ENCODE measurements at regions not wholly inside any gene's neighbourhood (a gene's known extent, or its start where the extent isn't known, plus 50 kb on each side); places are given as distances from the start of the nearest gene placed in this dataset.
"Not testable (repeated sequence)": the region's sequence is repeated elsewhere in the genome, so short reads cannot be mapped to it uniquely, and the experiment has no call there.

DNA sequence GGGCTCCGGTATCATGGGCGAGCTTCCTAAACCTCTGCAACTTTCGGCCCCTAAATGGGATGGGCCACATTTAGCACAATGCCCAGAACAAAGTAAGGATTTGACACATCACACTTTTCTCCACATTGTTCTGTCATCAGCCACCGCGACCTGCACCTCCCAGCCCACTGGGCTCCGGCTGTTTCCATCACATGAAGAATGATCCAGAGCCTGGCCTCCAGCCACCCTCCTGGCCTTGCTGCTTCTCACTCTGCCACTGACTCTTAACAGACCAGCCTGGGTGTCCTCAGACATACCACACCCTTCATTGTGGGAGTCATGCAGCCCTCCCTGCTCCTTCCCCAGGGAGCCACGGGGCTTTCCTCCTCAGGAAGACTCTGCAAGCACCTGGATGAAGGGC lies 113.7 kb downstream of the IGLL1 start:
- no peak for DNase-seq (ENCODE audit: low read depth in 4 of 4, low spot score in 2 of 4)

DNA sequence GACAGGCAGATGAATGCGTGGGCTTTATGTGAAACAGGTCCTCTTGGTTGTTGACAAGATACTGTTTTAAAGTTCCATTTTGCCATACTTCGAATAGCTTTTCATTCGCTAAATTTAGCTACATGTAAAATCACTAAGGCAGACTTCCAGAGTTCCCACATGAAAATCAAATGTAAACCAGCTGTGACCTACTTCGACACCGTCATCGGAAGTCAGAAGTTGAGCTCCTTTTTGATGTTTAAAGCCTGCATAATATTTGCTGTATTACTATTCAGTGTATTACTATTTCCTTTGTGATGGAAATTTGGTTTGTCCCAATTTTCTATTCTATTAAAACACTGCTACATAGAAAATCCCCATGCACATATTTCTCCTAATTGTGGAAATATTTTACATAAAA lies 115.3 kb downstream of the IGLL1 start:
- not testable (repeated sequence) for DNase-seq (ENCODE audit: low read depth in 4 of 4, low spot score in 2 of 4)

DNA sequence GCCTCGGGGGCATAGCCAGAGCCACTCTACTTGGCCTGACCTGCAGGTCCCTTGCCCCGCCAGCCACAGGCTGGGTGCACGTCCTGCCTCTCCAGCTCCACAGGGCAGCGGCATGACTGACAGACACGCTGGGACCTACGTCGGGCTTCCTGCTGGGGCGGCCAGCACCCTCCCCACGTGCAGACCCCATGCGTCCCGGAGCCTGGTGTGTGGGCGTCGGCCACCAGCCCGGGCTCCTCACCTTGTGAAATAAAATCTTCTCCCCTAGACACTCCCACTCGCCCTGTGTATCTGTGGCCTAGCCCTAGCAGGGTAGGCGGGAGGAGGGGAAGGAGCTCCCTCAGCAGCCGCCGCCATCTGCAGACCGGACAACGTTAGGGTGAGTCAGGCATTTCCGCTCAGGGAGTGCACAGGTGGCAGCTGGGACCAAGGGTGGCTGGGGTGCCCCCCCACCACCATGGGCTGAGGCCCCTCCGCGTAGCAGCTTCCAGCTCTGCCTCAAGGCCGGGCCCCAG lies 119.5 kb downstream of the IGLL1 start:
- DNase-seq (ENCODE audit: low read depth in 4 of 4, low spot score in 2 of 4) = not testable (repeated sequence)

DNA sequence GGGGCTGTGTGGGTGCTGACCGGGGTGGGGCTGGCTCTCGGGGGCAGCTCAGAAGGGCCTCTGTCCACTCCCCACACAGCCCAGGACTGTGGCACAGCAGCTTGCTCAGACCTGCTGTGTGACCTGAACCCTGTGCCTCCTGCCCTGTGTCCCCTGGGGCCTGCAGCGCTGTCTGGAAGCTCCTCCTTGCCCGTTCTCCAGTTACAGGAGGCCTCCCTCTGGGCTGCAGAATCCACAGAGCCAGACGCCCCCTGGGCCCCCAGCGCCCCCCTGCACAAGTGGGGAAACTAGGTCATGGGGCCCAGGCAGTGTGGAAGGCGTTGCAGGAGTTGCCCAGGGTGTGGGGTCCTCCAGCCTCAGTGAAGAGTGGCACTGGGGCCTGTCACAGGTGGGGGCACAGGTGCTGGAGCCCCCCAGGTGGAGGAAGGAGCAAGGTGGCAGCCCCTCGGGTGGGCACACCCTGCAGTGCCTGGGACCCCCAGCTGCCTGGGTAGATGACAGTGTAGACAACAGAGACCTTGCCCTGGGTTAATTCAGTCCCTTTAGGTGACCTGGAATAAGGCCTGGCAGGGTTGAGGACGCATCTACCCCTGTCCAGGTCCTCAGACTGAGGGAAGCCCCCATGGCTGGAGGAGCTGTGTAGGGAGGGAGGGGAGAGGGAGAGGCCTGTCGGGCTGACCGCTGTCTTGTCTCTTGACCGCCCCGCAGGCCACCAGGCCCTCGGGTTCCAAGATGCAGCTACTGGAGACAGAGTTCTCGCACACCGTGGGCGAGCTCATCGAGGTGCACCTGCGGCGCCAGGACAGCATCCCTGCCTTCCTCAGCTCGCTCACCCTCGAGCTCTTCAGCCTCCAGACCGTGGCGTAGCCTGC lies 120.2 kb downstream of the IGLL1 start:
- not testable (repeated sequence) for DNase-seq (ENCODE audit: low read depth in 4 of 4, low spot score in 2 of 4)

DNA sequence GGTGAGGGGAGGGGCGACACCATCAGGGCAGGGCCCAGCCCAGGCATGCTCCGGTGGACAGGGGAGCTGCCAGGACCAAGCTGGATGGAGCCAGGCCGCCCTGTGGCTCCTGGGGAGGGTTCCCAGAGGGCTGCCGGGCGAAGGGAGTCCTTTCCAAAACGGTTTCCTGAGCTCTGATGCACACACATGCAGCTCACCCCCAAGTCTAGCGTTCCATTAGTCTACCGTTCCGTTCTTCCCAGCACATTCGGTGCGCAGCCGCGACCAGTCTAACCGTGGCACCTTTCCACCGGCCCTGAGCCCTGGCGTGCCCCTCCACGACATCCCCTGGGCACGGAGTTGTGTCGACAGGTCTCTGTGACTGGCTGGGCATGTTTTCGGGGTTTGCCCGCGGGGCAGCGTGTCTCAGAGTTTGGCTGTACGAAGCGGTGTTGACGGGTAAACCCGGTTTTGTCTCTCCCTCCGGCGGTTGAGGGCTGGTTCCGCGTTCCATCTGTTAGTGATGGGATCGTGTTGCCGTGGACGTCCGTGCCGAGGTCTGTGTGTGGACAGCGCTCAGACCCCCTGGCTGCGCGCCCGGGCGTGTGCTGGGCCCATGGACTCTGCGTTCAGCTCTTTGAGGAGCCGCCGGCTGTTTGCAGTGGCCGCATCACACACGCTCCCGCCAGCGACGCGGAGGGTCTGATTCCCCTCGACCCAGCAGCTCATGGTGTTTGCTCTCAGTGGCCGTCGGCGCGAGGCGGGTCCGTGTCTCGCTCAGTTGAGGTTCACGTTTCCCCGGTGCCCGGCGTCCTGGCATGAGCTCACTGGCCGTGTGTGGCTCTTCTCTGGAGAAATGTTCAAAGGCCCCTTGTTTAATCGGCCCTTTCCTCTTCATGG lies 121.2 kb downstream of the IGLL1 start:
- no peak for DNase-seq (ENCODE audit: low read depth in 4 of 4, low spot score in 2 of 4)

DNA sequence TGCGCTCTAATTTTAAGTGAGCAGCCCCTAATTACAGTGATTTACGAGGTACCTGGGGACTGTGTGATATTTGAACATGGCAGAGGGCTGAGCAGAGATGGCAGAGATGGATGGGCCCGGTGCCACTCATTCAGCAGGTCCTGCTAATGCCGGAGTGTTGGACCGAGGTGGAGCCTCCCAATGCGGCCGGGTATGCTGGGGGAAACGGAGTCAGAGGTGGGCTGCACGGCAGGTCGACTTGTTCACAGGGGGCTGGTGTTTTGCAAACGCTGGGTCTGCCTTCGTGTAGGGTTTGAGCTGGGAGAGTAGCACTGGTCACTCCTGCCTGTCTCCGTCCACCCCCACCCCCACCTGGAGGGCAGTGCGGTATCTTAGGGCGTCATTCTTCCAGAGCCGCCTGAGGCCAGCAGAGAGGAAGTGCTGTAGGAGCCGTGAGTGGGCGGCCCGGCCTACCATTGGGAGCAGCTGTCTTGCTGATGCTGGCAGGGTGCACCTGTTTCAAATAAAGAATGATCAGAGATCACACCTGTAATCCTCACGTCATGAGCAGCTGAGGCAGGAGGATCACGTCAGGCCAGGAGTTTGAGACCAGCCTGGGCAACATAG lies 122.6 kb downstream of the IGLL1 start:
- DNase-seq (ENCODE audit: low read depth in 4 of 4, low spot score in 2 of 4) = no peak

DNA sequence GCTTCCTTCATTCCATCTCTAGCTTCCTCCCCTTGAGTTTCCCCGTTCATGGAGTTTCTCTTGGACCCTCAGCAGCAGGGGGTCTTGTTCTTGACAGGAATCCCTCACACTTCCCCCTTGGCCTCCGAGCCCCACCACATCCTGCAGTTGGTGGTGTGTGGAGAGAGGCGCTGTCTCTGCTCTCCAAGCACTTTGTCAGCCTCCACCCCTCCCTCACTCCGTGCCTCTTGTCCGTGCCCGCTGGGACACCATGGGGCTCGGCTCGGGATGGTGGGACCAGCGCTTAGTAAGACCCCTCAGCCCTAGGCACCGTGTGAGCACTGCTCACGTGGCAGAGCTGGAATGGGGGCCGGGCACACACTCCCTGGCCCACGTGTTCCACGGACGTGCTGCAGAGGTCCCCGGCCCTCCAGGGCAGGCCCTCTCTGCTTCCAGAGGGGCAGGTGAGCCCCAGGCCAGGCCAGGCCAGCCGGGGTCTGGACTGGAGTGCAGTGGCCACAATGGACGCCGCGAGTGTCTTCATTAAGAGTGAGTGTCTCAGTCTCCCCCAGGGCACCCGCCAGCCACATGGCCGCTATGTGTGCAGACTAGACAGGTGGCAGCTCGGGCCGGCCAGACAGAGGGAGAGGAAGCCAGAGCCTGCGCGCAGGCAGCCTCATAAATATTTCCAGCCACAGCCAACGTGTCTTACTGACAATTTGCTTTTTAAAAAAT lies 123.3 kb downstream of the IGLL1 start:
- not testable (repeated sequence) for DNase-seq (ENCODE audit: low read depth in 4 of 4, low spot score in 2 of 4)

DNA sequence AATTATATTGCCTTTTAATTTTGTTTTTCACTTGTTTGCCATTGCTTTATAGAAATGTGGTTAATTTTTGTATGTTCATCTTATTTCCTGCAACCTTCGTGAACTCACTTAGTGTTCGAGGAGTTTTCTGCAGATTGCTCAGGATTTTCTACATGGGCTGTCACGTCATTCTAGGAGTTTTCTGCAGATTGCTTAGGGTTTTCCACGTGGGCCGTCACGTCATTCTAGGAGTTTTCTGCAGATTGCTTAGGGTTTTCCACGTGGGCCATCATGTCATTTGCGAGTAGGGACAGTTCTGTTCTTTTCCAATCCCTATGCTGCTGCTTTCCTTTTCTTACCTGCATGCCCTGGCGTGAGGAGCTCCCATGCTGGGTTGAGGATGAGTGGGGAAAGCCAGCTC lies 125.7 kb downstream of the IGLL1 start:
- not testable (repeated sequence) for DNase-seq (ENCODE audit: low read depth in 4 of 4, low spot score in 2 of 4)

DNA sequence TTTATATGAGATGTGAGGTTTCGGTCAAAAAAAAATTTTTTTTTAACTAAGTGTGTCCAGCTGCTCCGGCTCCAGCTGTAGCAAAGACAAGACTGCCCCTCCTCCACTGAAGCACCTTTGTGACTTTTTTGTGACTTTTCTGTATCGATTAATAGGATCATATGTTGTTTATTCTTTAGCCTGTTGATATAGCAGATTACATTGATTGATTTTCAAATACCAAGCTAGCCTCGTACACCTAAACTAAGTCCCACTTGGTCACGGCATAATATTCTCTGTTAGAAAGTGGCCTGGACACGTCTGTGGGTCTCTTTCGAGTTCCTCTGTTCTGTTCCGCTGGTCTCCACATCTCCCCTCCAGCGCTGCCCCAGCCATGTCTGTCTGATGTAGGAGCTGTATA lies 126.8 kb downstream of the IGLL1 start:
- DNase-seq (ENCODE audit: low read depth in 4 of 4, low spot score in 2 of 4) = no peak

DNA sequence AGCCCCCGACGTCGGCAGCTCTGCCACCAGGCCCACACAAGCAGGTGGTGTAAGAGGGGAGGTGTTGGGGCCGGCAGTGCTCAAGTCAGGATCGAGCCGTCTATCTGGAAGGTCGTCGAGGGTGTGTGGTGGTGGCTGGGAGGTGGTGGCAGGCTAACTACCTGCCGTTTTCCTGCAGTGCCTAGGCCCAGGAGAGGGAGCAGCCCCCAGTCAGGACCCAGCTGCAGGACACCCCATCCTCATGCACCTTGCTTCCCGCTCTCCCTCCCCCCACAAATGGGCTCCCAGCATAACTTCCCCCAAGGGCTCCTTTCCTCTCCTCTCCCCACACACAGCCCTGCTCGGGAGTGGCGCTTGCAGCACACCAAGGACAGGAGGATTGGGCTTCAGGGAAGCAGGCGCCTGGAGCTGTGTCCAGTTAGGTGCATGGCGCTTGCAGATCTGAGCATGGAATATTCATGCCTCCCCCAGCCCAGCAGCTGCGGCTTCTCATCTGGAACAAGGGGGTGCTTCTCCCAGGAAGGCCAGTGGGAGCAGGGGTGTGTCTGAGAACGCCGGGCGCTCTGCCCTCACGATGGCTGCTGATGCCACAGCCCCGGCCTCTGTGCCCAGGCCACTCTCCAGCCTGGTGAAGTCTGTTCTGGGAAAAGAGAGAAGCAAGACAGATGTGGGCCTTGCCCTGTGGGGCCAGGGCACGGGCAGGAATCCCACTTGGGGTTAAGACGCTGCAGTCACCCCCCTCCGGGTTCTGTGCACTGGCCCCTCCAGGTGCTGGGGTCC lies 127.7 kb downstream of the IGLL1 start:
- no peak for DNase-seq (ENCODE audit: low read depth in 4 of 4, low spot score in 2 of 4)

DNA sequence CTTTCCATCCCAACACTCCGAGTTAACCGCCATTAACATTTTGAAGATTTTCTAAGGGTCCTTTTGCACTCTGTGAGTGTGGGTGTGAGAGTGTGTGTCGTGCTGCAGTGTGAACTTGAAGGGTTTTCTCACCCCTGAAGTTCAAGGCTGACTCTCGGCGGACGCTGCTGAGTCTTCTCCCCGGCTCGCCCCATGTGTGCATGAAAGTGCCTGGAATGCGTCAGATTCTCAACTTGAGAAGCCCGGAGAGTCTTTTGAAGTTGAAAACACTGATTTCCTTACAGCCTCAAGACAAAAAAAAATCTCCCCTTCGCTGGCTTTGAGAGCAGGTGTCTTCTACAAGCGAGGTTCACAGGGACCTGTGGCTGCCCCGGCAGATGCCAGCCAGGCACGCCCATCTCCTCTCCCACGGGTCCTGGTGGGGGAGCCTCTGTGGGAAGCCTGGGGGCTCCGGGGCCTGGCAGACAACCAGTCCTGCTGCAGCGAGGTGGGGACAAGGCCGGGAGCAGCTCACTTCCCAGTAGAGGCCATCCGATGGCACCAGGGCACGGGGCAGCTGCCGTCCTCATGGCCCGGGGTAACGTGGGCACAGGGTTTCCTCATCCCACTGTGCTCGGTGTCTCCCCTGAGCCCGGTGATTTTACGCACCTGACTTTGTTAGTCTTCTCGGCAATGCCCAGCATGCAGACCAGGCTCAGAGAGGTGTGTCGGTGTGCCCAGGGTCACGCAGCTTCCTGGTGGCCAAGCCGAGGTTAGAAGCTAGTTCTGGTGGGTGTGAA lies 128.4 kb downstream of the IGLL1 start:
- DNase-seq (ENCODE audit: low read depth in 4 of 4, low spot score in 2 of 4) = not testable (repeated sequence)

DNA sequence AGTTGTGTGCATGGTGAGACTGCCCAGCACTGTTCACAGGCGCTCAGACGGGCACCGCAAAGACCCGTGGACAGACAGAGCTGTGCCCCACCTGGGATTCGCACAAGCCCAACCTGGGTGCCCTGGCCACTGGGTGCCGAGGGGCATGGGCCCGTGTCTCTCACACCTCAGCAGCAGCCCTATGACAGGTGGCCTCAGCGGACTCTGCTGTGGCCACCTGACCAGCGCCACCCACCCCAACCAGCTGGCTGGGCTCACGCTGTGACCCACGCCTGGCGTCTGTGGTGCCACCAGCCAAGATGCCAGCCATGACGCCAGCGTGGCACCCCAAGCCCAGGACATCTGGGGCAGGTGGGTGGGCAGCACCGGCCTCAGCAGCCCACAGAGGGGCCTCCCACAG lies 129.3 kb downstream of the IGLL1 start:
- DNase-seq (ENCODE audit: low read depth in 4 of 4, low spot score in 2 of 4) = not testable (repeated sequence)

DNA sequence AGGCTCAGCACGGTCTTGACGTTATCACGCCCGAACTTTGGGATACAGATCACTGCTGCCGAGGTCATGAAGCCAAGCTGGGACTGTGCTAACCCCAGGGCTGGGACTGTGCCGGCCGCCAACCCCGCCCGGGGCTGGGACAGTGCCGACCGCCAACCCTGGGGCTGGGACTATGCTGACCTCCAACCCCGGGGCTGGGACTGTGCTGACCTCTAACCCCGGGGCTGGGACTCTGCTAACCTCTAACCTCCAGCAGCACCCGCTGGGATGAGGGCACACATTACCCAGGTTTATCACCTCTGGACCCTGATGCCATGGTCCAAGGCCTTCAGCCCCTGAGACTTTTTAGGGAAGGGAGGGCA lies 129.7 kb downstream of the IGLL1 start:
- DNase-seq (ENCODE audit: low read depth in 4 of 4, low spot score in 2 of 4) = no peak

DNA sequence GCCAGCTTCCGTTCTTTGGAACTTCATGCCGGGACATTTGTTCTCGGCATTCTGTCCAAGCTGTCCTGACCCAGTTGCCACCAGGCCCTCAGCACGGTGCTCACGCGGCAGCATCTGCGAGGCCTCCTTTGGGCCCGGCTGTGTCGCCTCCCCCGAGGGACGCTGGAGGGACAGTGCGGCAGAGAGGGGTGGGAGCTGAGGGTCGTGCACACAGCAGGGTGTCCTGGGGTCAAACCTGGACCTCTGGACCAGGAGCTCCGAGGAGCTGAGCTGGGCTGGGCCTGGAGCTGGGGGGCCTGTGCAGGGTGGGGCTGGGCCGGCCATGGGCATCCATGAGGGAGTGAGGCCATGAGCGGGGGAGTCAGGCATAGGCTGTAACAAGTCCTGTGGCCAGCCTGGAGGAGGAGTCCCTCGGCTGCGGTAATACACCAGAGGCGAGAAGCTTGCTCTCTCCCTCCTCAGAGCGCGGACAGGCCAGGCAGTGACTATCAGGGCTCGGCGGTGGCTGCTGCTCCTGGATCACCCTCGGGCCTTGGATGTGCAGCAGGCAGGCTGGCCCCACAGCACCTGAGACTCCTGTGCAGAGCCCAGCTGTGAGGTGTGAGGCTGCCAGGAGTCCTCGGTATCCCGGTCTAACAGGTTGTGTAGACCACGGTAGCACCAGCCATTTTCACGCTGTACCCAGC lies 130.2 kb downstream of the IGLL1 start:
- DNase-seq (ENCODE audit: low read depth in 4 of 4, low spot score in 2 of 4) = not testable (repeated sequence)

DNA sequence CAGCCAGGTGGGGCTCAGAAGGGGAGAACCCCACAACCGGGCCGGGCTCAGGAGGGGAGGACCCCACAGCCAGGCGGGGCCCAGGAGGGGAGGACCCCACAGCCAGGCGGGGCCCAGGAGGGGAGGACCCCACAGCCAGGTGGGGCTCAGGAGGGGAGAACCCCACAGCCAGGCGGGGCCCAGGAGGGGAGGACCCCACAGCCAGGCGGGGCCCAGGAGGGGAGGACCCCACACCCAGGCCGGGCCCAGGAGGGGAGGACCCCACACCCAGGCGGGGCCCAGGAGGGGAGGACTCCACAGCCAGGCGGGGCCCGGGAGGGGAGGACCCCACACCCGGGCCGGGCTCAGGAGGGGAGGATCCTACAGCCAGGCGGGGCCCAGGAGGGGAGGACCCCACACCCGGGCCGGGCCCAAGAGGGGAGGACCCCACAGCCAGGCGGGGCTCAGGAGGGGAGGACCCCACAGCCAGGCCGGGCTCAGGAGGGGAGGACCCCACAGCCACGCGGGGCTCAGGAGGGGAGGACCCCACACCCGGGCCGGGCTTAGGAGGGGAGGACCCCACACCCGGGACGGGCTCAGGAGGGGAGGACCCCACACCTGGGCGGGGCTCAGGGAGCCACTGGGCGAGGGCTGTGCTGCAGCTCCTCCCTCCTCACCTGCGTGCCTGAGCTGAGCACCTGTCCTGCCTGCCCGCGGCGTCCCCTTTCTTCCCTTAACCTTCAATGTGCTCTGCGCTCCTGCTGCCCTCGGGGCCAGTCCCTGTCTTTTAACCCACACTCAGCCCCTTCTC lies 131.4 kb downstream of the IGLL1 start:
- DNase-seq (ENCODE audit: low read depth in 4 of 4, low spot score in 2 of 4) = not testable (repeated sequence)

DNA sequence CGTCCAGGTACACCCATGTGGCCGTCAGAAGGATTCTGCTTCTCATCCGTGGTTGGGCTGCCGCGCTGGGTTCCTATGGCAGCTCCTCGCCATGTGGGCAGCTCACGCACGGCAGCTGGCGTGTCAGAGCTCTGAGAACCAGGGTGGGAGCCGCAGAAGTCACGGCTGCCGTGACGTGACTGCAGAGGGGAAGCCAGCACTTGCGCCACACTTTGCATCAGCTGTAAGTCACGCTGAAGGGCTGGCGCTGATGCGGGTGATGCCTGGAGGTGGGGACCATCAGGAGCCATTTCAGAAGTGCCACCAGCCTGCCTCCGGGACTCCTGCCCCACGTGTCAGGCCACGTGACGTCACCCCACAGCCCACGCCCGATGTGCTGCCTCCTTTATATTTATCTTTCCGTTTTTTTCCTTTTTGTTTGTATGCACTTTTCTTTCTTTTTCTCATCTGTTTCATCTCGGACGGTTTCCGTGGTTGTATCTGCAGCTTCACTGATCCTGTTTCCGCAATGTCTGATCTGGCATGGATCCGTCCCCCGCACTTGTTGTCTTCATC lies 133.2 kb downstream of the IGLL1 start:
- DNase-seq (ENCODE audit: low read depth in 4 of 4, low spot score in 2 of 4) = no peak

DNA sequence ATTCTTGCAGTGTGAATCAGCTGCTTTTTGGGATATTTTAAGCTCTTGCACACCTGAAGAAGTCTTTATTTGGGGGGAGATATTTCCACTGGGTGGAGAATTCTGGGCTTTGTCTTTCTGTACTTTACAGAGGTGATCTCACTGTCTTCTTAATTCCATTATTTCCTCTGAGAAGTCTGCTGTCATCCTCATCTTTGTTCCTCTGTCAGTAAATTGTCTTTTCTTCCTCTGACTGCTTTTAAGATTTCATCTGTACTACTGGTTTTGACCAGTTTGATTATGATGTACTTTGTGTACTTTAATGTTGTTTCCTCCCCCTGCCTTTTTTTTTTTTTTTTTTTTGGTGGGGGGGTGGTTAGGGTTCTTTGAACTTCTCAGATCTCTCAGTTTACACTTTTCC lies 133.9 kb downstream of the IGLL1 start:
- DNase-seq (ENCODE audit: low read depth in 4 of 4, low spot score in 2 of 4) = not testable (repeated sequence)

All from left renal cortex interstitium (tissue), 4 donors.